RWPE2 (cell line): ENCODE measurements at regions not wholly inside any gene's neighbourhood (a gene's known extent, or its start where the extent isn't known, plus 50 kb on each side); places are given as distances from the start of the nearest gene placed in this dataset.

ENCODE experiments used
- ATAC-seq: fragments of 200-7000 bp; cut with Tn5 transposase; 3 replicates; pipeline ENCODE4 v1.9.1; 2021; ENCODE audit warnings: low read depth
- DNase-seq: peaks from one replicate; pipeline ENCODE4 v3.0.0-alpha.2; 2020; ENCODE audit warnings: low spot score
- H3K27ac ChIP-seq: fragments of 450-650 bp; 2 replicates; pipeline ENCODE4 v1.5.1; 2017; ENCODE audit warnings: mild to moderate bottlenecking; ENCODE audit not compliant: poor library complexity, severe bottlenecking
- H3K27me3 ChIP-seq: fragments of 250-450 bp; sonication (Bioruptor Pico); 2 replicates; pipeline ENCODE4 v1.5.1; 2021; ENCODE audit warnings: mild to moderate bottlenecking, moderate library complexity; ENCODE audit not compliant: insufficient read depth, poor library complexity, severe bottlenecking
- H3K36me3 ChIP-seq: fragments of 250-450 bp; sonication (Bioruptor Pico); 2 replicates; pipeline ENCODE4 v1.5.1; 2020; ENCODE audit warnings: low read depth, mild to moderate bottlenecking, moderate library complexity
- H3K4me1 ChIP-seq: fragments of 250-450 bp; sonication (Bioruptor Pico); 2 replicates; pipeline ENCODE4 v1.5.1; 2021; ENCODE audit warnings: mild to moderate bottlenecking, moderate library complexity; ENCODE audit not compliant: insufficient read depth, poor library complexity, severe bottlenecking
- H3K4me3 ChIP-seq: fragments of 250-450 bp; sonication (Bioruptor Pico); 2 replicates; pipeline ENCODE4 v1.5.1; 2021; ENCODE audit warnings: mild to moderate bottlenecking, moderate library complexity; ENCODE audit not compliant: severe bottlenecking
- H3K9me3 ChIP-seq: fragments of 250-450 bp; sonication (Bioruptor Pico); 2 replicates; pipeline ENCODE4 v1.5.1; 2021; ENCODE audit warnings: mild to moderate bottlenecking, moderate library complexity; ENCODE audit not compliant: severe bottlenecking
- CTCF ChIP-seq: fragments of 450-650 bp; IDR thresholded peaks from one replicate; pipeline ENCODE4 v1.5.1; 2017; ENCODE audit warnings: mild to moderate bottlenecking, moderate library complexity; ENCODE audit not compliant: poor library complexity, severe bottlenecking

- no peaks in the 10 kb centered on the region for H3K27me3 ChIP-seq
- no peaks in the 10 kb centered on the region for H3K36me3 ChIP-seq
- H3K4me3 ChIP-seq = no peak overlapping the region
- H3K4me1 ChIP-seq = peaks cover 11% of the 10 kb centered on the region
- H3K9me3 ChIP-seq = no peaks in the 10 kb centered on the region
- ATAC-seq (peak; percentile 89), DNase-seq (no peak)
- peak; percentile 83 for TF ChIP-seq CTCF
- no peak overlapping the region for H3K27ac ChIP-seq
Observed at GRCh38 chr4:53929955-53930798, 134.2 kb downstream of the CHIC2 start.

GRCh38 chr4:53929311-53929710, 135.1 kb downstream of the CHIC2 start:
- Histone ChIP-seq H3K36me3 (no peaks in the 10 kb centered on the region), H3K9me3 (no peaks in the 10 kb centered on the region), H3K4me1 (peaks cover 15% of the 10 kb centered on the region), H3K27me3 (no peaks in the 10 kb centered on the region), H3K27ac (no peak overlapping the region), H3K4me3 (no peak overlapping the region)
- ATAC-seq (no peak), DNase-seq (no peak)
- no peak for TF ChIP-seq CTCF

- Histone ChIP-seq H3K4me1 (peaks cover 15% of the 10 kb centered on the region), H3K27ac (no peak overlapping the region), H3K27me3 (no peaks in the 10 kb centered on the region), H3K36me3 (no peaks in the 10 kb centered on the region), H3K9me3 (no peaks in the 10 kb centered on the region), H3K4me3 (no peak overlapping the region)
- ATAC-seq (no peak), DNase-seq (no peak)
- TF ChIP-seq CTCF = no peak
Observed at GRCh38 chr4:53928825-53929224, 135.6 kb downstream of the CHIC2 start.

- Histone ChIP-seq H3K9me3 (no peaks in the 10 kb centered on the region), H3K27me3 (no peaks in the 10 kb centered on the region), H3K4me1 (peaks cover 15% of the 10 kb centered on the region), H3K36me3 (no peaks in the 10 kb centered on the region), H3K4me3 (no peak overlapping the region), H3K27ac (no peak overlapping the region)
- ATAC-seq (peak; percentile 67), DNase-seq (no peak)
- TF ChIP-seq CTCF = no peak
Observed at GRCh38 chr4:53925050-53925605, 139.3 kb downstream of the CHIC2 start.
